ENCODE measurements at regions not wholly inside any gene's neighbourhood (a gene's known extent, or its start where the extent isn't known, plus 50 kb on each side); places are given as distances from the start of the nearest gene placed in this dataset.

GRCh38 chr12:59036973-59037762 is 116.9 kb upstream of the LRIG3 start:
- no peak for DNase-seq

- DNase-seq = no peak
Observed at GRCh38 chr12:59036347-59036746, 116.0 kb upstream of the LRIG3 start.

- DNase-seq = no peak
Observed at GRCh38 chr12:59031313-59031712, 111.0 kb upstream of the LRIG3 start.

GRCh38 chr12:59030415-59030814 is 110.1 kb upstream of the LRIG3 start:
- DNase-seq = no peak

GRCh38 chr12:59027199-59027598 is 106.9 kb upstream of the LRIG3 start:
- no peak for DNase-seq

GRCh38 chr12:59023861-59024424 is 103.6 kb upstream of the LRIG3 start:
- no peak for DNase-seq

GRCh38 chr12:59020073-59020946 is 100.0 kb upstream of the LRIG3 start:
- no peak for DNase-seq

- DNase-seq = no peak
Observed at GRCh38 chr12:59014885-59015284, 94.6 kb upstream of the LRIG3 start.

GRCh38 chr12:59010941-59011340 is 90.6 kb upstream of the LRIG3 start:
- DNase-seq = no peak

- DNase-seq = no peak
Observed at GRCh38 chr12:59010118-59010517, 89.8 kb upstream of the LRIG3 start.

- DNase-seq = no peak
Observed at GRCh38 chr12:59007620-59008019, 87.3 kb upstream of the LRIG3 start.

- no peak for DNase-seq
Observed at GRCh38 chr12:59005193-59005955, 85.1 kb upstream of the LRIG3 start.

GRCh38 chr12:59004456-59004855 is 84.2 kb upstream of the LRIG3 start:
- DNase-seq = no peak

GRCh38 chr12:58995666-58996363 is 75.5 kb upstream of the LRIG3 start:
- no peak for DNase-seq

GRCh38 chr12:58988643-58989344 is 68.5 kb upstream of the LRIG3 start:
- no peak for DNase-seq

GRCh38 chr12:58981961-58982360 is 61.7 kb upstream of the LRIG3 start:
- no peak for DNase-seq

GRCh38 chr12:58980768-58981167 is 60.5 kb upstream of the LRIG3 start:
- no peak for DNase-seq

GRCh38 chr12:58978717-58979116 is 58.4 kb upstream of the LRIG3 start:
- DNase-seq = no peak

- no peak for DNase-seq
Observed at GRCh38 chr12:58977476-58977875, 57.2 kb upstream of the LRIG3 start.

- no peak for DNase-seq
Observed at GRCh38 chr12:58976146-58976545, 55.8 kb upstream of the LRIG3 start.
